ENCODE measurements at regions not wholly inside any gene's neighbourhood (a gene's known extent, or its start where the extent isn't known, plus 50 kb on each side); places are given as distances from the start of the nearest gene placed in this dataset.

- Mint-ChIP-seq H3K4me3 (no peak overlapping the region), H3K9me3 (peaks cover 28% of the 10 kb centered on the region), H3K36me3 (ENCODE audit: low read depth) (no peaks in the 10 kb centered on the region), H3K4me1 (ENCODE audit: low read depth) (no peaks in the 10 kb centered on the region), H3K27me3 (ENCODE audit: insufficient read depth) (no peaks in the 10 kb centered on the region), H3K27ac (no peak overlapping the region)
- no peak for DNase-seq
- TF ChIP-seq CTCF (IDR thresholded peaks at IDR 0.05) = no peak
Measured at GRCh38 chr15:53324061-53324460, 435.4 kb downstream of the WDR72 start.

- H3K4me3 Mint-ChIP-seq = no peak overlapping the region
- no peaks in the 10 kb centered on the region for H3K36me3 Mint-ChIP-seq (ENCODE audit: low read depth)
- H3K27me3 Mint-ChIP-seq (ENCODE audit: insufficient read depth) = no peaks in the 10 kb centered on the region
- no peaks in the 10 kb centered on the region for H3K4me1 Mint-ChIP-seq (ENCODE audit: low read depth)
- peaks cover 33% of the 10 kb centered on the region for H3K9me3 Mint-ChIP-seq
- H3K27ac Mint-ChIP-seq = no peak overlapping the region
- no peak for TF ChIP-seq CTCF (IDR thresholded peaks at IDR 0.05)
- no peak for DNase-seq
Measured at GRCh38 chr15:53323191-53323590, 436.3 kb downstream of the WDR72 start.

GRCh38 chr15:53320816-53321215 lies 438.6 kb downstream of the WDR72 start:
- Mint-ChIP-seq H3K4me1 (ENCODE audit: low read depth) (no peaks in the 10 kb centered on the region), H3K36me3 (ENCODE audit: low read depth) (no peaks in the 10 kb centered on the region), H3K9me3 (peaks cover 52% of the 10 kb centered on the region), H3K27ac (no peak overlapping the region), H3K4me3 (no peak overlapping the region), H3K27me3 (ENCODE audit: insufficient read depth) (no peaks in the 10 kb centered on the region)
- no peak for DNase-seq
- no peak for TF ChIP-seq CTCF (IDR thresholded peaks at IDR 0.05)

GRCh38 chr15:53312707-53313106 lies 446.8 kb downstream of the WDR72 start:
- Mint-ChIP-seq H3K36me3 (ENCODE audit: low read depth) (peaks cover 4% of the 10 kb centered on the region; the same call in 1 of the 2 replicates), H3K27ac (no peak overlapping the region), H3K4me1 (ENCODE audit: low read depth) (no peaks in the 10 kb centered on the region), H3K4me3 (no peak overlapping the region), H3K27me3 (ENCODE audit: insufficient read depth) (no peaks in the 10 kb centered on the region), H3K9me3 (peaks cover 60% of the 10 kb centered on the region)
- no peak for DNase-seq
- TF ChIP-seq CTCF (IDR thresholded peaks at IDR 0.05) = no peak

GRCh38 chr15:53310709-53311108 lies 448.8 kb downstream of the WDR72 start:
- TF ChIP-seq CTCF (IDR thresholded peaks at IDR 0.05) = no peak
- peaks cover 45% of the 10 kb centered on the region for H3K9me3 Mint-ChIP-seq
- H3K36me3 Mint-ChIP-seq (ENCODE audit: low read depth) = peaks cover 4% of the 10 kb centered on the region; the same call in 1 of the 2 replicates
- H3K27me3 Mint-ChIP-seq (ENCODE audit: insufficient read depth) = no peaks in the 10 kb centered on the region
- no peak overlapping the region for H3K4me3 Mint-ChIP-seq
- H3K27ac Mint-ChIP-seq = no peak overlapping the region
- no peak for DNase-seq
- no peaks in the 10 kb centered on the region for H3K4me1 Mint-ChIP-seq (ENCODE audit: low read depth)
